Transverse colon (tissue), 4 donors: ENCODE measurements at regions not wholly inside any gene's neighbourhood (a gene's known extent, or its start where the extent isn't known, plus 50 kb on each side); places are given as distances from the start of the nearest gene placed in this dataset.

Source experiments
- DNase-seq: peaks from one replicate; pipeline ENCODE4 v3.0.0-alpha.2; 2019
- H3K27ac ChIP-seq, 4 donors: fragments of 200-600 bp; sonication (generic); 2 replicates each; pipeline ENCODE4 v1.5.1; 2016 to 2018; ENCODE audit warnings: inconsistent platforms in 4 of 4
- H3K27me3 ChIP-seq: fragments of 200-600 bp; sonication (generic); 2 replicates; pipeline ENCODE4 v1.5.1; 2017; ENCODE audit warnings: inconsistent platforms
- H3K36me3 ChIP-seq, 4 donors: fragments of 200-600 bp; sonication (generic); 2 replicates each; pipeline ENCODE4 v1.5.1; 2017 to 2019; ENCODE audit warnings: inconsistent platforms in 4 of 4
- H3K4me1 ChIP-seq, 4 donors: fragments of 200-600 bp; sonication (generic); 2 replicates each; pipeline ENCODE4 v1.5.1; 2017 to 2020; ENCODE audit warnings: inconsistent platforms in 4 of 4
- H3K4me3 ChIP-seq, 4 donors: fragments of 200-600 bp; sonication (generic); 1 replicate in 1 of 4; 2 replicates in 3 of 4; pipeline versions ENCODE4 v1.5.1 to v1.6.1; 2017 to 2019; ENCODE audit warnings: inconsistent platforms in 4 of 4
- H3K9me3 ChIP-seq, 2 donors: fragments of 200-600 bp; sonication (generic); 2 replicates each; pipeline ENCODE4 v1.5.1; 2017 to 2019; ENCODE audit warnings: inconsistent platforms in 2 of 2
- CTCF ChIP-seq, 5 experiments: fragments of 200-600 bp in 3 of 5; fragments of 450-650 bp in 2 of 5; sonication (generic) in 3 of 5; IDR thresholded peaks; 1 replicate in 2 of 5; 2 replicates in 3 of 5; pipeline ENCODE4 v1.5.1; 2016 to 2017; ENCODE audit warnings: antibody characterized with exemption in 5 of 5, inconsistent platforms in 3 of 5, mild to moderate bottlenecking in 2 of 5, moderate library complexity in 1 of 5
- EP300 ChIP-seq: sonication (generic); formaldehyde crosslinking; IDR thresholded peaks from one replicate; pipeline ENCODE4 v1.6.1; 2017; ENCODE audit warnings: antibody characterized with exemption, low read depth
- POLR2A ChIP-seq: fragments of 450-650 bp; IDR thresholded peaks from one replicate; pipeline ENCODE4 v1.6.1; 2016; ENCODE audit warnings: antibody characterized with exemption, mild to moderate bottlenecking, moderate library complexity
- POLR2AphosphoS5 ChIP-seq, 3 donors: sonication (generic); formaldehyde crosslinking; IDR thresholded peaks; one replicate each; pipeline ENCODE4 v1.6.1; 2016; ENCODE audit warnings: antibody characterized with exemption in 3 of 3
- WGBS, 2 donors: methylation state at CpG; one replicate each; pipeline ENCODE4 v1.1.5; 2018; ENCODE audit warnings: low coverage in 1 of 2; 5-methylcytosine and 5-hydroxymethylcytosine counted together
- in situ Hi-C, 4 donors: fragments of 200-750 bp; cut with MboI; loops; one replicate each; pipeline versions ENCODE4 v1.15.0 to v1.15.1; 2017; ENCODE audit warnings: low sequenced_read_pairs in 3 of 4, low pct_ligation_motif_present in 1 of 4, low pct_unique_long_range_greater_than_20kb in 1 of 4
- intact Hi-C: fragments of 100-400 bp; cut with DNase I; formaldehyde crosslinking; loops from one replicate; pipeline ENCODE4 v1.15.1; 2023; ENCODE audit warnings: low total_unique reads

DNA sequence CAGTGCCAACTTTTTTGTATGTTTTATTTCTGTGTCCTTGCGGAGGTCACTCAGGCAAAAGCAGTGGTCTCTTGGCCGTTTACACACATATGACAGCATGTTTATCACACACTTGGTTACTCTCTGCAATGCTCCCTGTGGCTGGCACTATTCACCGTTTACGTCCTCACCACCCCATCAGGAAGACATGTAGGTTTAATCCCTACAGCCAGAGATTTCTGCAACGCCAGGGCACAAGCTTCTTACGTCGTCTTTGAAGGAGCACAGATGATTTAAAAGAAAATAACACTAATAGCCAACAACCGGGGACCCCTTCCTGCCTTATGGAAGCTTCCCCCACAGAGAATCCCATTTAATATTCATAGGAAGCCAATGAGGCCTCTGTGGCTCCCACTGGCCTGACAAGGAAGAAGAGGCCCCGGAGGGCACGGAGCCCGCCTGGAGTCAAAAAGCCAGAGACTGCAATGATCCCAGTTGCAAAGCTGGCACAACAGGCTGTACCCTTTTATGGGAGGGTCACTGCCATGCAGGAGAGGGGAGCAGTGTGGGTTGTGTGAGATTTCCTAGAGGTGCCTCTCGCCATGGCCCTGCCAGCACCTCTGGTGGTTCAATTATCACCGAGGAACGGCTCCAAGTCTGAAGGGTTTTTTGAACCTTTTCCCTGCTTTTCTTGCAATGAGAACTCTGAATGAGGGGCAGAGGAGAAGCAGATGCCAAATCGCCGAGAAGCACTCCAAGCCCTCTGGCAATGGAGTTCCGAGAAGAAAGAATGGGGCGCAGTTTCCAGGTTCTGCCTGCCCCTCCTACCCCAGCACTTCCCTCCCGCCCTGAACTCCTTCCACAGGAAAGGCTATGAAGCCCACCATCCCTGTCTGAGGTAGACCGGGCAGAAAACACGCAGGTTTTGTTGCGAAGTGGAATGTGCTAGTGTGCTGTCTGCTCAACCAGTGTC is 96.2 kb downstream of the THBS2 start:
- no peaks in the 10 kb centered on the region for H3K9me3 ChIP-seq
- no peaks in the 10 kb centered on the region for H3K27me3 ChIP-seq
- in situ Hi-C loops (no loop called here), intact Hi-C loops (no loop called here)
- H3K4me1 ChIP-seq: peaks cover 0 to 14% (median 0%) of the 10 kb centered on the region in 4 donors
- DNase-seq: no peak
- H3K4me3 ChIP-seq: no peak overlapping the region
- H3K27ac ChIP-seq: peak overlapping the region in 1 of 4 donors; percentile 57
- no peaks in the 10 kb centered on the region for H3K36me3 ChIP-seq
- 75 to 83% methylated on average over 4 to 22 of the region's 22 CpGs for WGBS, 2 donors
- TF ChIP-seq EP300: no peak
- no peak for TF ChIP-seq POLR2AphosphoS5 (IDR thresholded peaks at IDR 0.05)
- no peak for TF ChIP-seq CTCF (IDR thresholded peaks at IDR 0.05)
- no peak for TF ChIP-seq POLR2A

- DNase-seq: no peak
- Histone ChIP-seq H3K36me3 (no peaks in the 10 kb centered on the region), H3K27ac (no peak overlapping the region), H3K4me1 (peaks cover 0 to 14% (median 0%) of the 10 kb centered on the region in 4 donors), H3K27me3 (no peaks in the 10 kb centered on the region), H3K4me3 (no peak overlapping the region), H3K9me3 (no peaks in the 10 kb centered on the region)
- TF ChIP-seq EP300 (no peak), POLR2AphosphoS5 (IDR thresholded peaks at IDR 0.05) (no peak), CTCF (IDR thresholded peaks at IDR 0.05) (no peak), POLR2A (no peak)
- WGBS, 2 donors: 88% methylated on average over 2 of the region's 2 CpGs; no CpG with 5 or more reads in 1 of the 2 donors
- in situ Hi-C loops (no loop called here), intact Hi-C loops (no loop called here)
Observed at GRCh38 chr6:169156793-169157147, 96.9 kb downstream of the THBS2 start.

DNA sequence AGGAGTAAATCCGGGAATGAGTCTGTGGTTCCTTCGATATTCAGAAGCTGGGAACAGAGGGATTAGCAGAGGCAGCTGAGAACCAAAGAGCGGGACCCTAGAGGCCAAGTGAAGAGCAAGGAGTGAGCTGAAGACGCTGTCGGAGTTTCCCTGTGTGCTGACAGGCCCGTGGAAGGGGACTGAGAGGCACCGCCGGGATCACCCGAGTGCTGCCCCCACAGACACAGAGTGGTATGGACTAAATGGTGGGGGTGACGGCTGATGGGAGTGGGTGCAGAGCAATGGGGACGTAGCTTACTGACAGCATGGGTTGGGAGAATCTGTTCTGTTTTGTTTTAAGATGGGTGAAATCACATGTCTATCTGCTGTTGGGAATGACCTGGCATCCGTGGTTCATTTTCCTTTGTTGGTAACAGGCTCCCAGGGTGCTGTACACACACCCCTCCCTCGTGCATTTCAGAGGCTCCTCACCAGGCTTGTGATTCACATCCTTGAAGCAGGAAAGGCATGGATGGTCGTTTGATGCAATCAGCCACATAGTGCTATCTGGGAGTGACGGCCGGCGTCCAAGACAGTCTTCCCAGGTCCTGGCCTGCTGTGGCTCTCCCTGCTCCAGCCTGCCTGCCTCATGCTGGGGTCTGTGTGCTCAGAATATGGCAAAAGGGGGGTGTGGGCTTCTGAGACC is 97.4 kb downstream of the THBS2 start:
- in situ Hi-C loops: no loop called here
- intact Hi-C loops: no loop called here
- no peak for DNase-seq
- TF ChIP-seq EP300 (no peak), POLR2AphosphoS5 (IDR thresholded peaks at IDR 0.05) (no peak), POLR2A (no peak), CTCF (IDR thresholded peaks at IDR 0.05) (no peak)
- Histone ChIP-seq H3K4me3 (no peak overlapping the region), H3K27me3 (no peaks in the 10 kb centered on the region), H3K4me1 (peaks cover 0 to 14% (median 0%) of the 10 kb centered on the region in 4 donors), H3K36me3 (no peaks in the 10 kb centered on the region), H3K27ac (no peak overlapping the region), H3K9me3 (no peaks in the 10 kb centered on the region)
- WGBS, 2 donors: 79 to 94% methylated on average over 3 to 17 of the region's 17 CpGs

DNA sequence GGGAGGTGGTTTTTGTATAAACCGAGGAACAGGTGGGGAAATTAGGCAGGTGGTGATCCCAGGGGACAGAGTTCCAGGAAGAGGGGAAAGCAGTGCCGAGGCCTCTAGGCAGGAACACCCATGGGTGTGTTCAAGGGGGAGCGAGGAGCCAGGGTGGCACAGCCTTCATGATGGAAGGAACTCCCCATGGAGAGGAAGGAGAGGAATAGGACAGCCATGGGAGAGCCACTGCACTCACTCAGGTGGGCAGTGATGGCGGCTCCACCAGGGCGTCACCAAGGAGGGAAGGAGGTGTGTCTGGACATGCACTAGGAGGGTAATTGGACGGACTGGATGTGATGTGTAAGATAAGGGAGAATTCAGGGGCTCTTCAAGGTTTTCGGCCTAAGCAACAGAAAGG is 98.2 kb downstream of the THBS2 start:
- Histone ChIP-seq H3K4me3 (no peak overlapping the region), H3K9me3 (no peaks in the 10 kb centered on the region), H3K4me1 (peaks cover 0 to 14% (median 0%) of the 10 kb centered on the region in 4 donors), H3K36me3 (no peaks in the 10 kb centered on the region), H3K27ac (no peak overlapping the region), H3K27me3 (no peaks in the 10 kb centered on the region)
- in situ Hi-C loops: no loop called here
- DNase-seq: no peak
- TF ChIP-seq POLR2A (no peak), CTCF (IDR thresholded peaks at IDR 0.05) (no peak), POLR2AphosphoS5 (IDR thresholded peaks at IDR 0.05) (no peak), EP300 (no peak)
- 86 to 88% methylated on average over 1 to 7 of the region's 7 CpGs for WGBS, 2 donors
- intact Hi-C loops: no loop called here
